ENCODE measurements at regions not wholly inside any gene's neighbourhood (a gene's known extent, or its start where the extent isn't known, plus 50 kb on each side); places are given as distances from the start of the nearest gene placed in this dataset.

DNA sequence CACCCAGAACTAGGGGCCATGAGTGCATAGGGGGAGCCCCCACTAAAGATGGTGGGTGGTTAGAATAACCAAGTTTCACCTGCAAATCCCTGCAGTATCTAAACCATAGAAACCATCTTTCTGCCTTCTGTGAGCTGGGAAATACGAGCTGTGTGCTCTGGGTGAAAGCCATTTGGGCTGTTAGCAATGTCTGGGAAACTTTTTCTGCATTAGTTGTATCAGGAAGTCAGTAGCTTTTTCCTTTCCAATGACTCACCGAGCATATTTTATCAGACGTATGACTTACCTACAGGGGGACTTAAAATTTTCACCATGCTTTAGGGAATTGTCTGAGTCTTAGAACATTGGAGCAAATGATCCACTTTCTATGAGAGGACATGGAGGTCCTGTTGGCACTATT is 584.0 kb downstream of the QKI start:
- DNase-seq (ENCODE audit: extremely low read depth, insufficient read length) = no peak
- TF ChIP-seq, protein P1, sequence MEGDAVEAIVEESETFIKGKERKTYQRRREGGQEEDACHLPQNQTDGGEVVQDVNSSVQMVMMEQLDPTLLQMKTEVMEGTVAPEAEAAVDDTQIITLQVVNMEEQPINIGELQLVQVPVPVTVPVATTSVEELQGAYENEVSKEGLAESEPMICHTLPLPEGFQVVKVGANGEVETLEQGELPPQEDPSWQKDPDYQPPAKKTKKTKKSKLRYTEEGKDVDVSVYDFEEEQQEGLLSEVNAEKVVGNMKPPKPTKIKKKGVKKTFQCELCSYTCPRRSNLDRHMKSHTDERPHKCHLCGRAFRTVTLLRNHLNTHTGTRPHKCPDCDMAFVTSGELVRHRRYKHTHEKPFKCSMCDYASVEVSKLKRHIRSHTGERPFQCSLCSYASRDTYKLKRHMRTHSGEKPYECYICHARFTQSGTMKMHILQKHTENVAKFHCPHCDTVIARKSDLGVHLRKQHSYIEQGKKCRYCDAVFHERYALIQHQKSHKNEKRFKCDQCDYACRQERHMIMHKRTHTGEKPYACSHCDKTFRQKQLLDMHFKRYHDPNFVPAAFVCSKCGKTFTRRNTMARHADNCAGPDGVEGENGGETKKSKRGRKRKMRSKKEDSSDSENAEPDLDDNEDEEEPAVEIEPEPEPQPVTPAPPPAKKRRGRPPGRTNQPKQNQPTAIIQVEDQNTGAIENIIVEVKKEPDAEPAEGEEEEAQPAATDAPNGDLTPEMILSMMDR (IDR thresholded peaks at IDR 0.05; ENCODE audit: insufficient read depth, low read length, poor library complexity, severe bottlenecking) = no peak
- H3K4me3 ChIP-seq (replicated peaks; ENCODE audit: low read depth, low read length) = no peak overlapping the region

DNA sequence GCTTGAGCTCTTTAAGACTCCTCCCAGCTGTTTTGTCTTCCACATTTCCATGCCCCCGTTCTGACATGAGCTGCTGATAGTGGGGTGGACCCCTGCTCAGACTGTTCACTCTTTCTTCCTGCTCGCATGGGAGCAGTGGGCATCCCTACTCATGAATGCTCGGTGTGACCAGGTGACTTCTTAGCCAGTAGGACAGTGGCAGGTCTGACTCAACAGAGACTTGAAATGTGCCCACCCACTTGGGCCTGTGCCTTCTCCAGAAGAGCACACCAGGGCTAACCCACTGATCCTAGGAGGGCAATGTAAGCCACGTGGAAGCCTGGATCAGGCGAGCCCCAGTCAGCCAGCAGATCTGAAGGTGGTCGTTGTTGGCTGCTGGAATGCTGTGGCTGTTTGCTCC is 582.0 kb downstream of the QKI start:
- H3K36me3 ChIP-seq (ENCODE audit: control insufficient read depth, insufficient read depth, low read length) = no peaks in the 10 kb centered on the region
- H3K27me3 ChIP-seq (replicated peaks; ENCODE audit: control insufficient read depth, insufficient read depth, low read length) = no peaks in the 10 kb centered on the region
- TF ChIP-seq, protein P1 (IDR thresholded peaks at IDR 0.05; ENCODE audit: insufficient read depth, low read length, poor library complexity, severe bottlenecking) = no peak
- H3K4me3 ChIP-seq (replicated peaks; ENCODE audit: low read depth, low read length) = no peak overlapping the region
- no peak for DNase-seq (ENCODE audit: extremely low read depth, insufficient read length)

More for the DNA sequence above, 584.0 kb downstream of the QKI start:
- no peaks in the 10 kb centered on the region for H3K36me3 ChIP-seq (ENCODE audit: control insufficient read depth, insufficient read depth, low read length)
- H3K27me3 ChIP-seq (replicated peaks; ENCODE audit: control insufficient read depth, insufficient read depth, low read length) = no peaks in the 10 kb centered on the region

DNA sequence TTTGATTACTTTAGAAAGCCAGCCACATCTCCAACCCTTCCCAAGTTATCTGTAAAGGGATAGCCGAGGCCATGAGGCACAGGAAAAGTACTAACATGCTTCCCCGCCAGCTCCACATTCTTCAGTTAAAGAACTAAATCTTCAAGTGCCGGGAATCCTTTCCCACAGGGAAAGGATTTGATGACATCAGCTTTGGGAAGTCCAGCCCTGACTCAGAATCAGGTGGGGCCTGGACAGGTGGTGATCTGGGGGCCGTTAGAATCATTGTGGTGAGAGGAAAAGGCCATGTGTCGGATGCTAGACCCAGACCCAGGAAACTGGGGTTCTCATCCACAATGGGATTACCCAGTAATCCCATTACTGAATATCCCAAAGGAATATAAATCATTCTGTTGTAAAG is 580.0 kb downstream of the QKI start:
- Histone ChIP-seq H3K4me3 (replicated peaks; ENCODE audit: low read depth, low read length) (no peak overlapping the region), H3K27me3 (replicated peaks; ENCODE audit: control insufficient read depth, insufficient read depth, low read length) (no peaks in the 10 kb centered on the region), H3K36me3 (ENCODE audit: control insufficient read depth, insufficient read depth, low read length) (no peaks in the 10 kb centered on the region)
- TF ChIP-seq, protein P1 (IDR thresholded peaks at IDR 0.05; ENCODE audit: insufficient read depth, low read length, poor library complexity, severe bottlenecking) = no peak
- no peak for DNase-seq (ENCODE audit: extremely low read depth, insufficient read length)

DNA sequence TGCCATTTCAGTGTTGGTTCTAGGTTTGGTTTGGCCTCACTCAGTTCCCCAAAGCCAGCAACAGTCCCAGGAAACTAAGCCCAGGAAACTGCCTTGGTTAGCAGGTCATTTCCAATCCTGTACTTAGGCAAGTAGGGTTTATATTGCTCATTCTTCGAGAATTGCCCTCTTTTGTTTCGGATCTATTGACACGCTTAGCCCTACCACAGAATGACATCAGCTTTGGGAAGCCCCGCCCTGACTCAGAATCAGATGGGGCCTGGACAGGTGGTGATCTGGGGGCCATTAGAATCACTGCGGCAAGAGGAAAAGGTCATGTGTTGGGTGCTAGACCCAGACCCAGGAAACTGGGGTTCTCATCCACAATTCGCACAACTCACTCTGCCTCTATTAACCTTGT is 578.2 kb downstream of the QKI start:
- H3K36me3 ChIP-seq (ENCODE audit: control insufficient read depth, insufficient read depth, low read length) = no peaks in the 10 kb centered on the region
- no peak for DNase-seq (ENCODE audit: extremely low read depth, insufficient read length)
- TF ChIP-seq, protein P1 (IDR thresholded peaks at IDR 0.05; ENCODE audit: insufficient read depth, low read length, poor library complexity, severe bottlenecking) = no peak
- no peaks in the 10 kb centered on the region for H3K27me3 ChIP-seq (replicated peaks; ENCODE audit: control insufficient read depth, insufficient read depth, low read length)
- H3K4me3 ChIP-seq (replicated peaks; ENCODE audit: low read depth, low read length) = no peak overlapping the region

DNA sequence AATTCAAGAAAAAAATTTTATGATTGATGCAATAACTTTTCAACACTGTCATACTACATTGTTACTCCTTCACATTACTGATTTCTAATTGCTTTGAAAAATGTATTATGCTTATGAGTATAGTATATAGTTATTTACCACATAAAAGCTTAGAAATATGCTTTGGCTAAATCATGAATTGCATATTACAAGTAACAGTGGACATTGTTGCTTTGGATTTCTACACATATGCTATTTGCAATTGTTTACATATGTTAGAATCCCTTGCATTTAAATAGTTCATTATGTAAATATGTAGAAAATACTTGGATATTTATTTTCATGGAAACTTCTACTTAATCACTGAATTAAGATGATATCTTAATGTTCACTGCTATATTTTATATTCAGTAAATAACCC is 577.5 kb downstream of the QKI start:
- H3K4me3 ChIP-seq (replicated peaks; ENCODE audit: low read depth, low read length) = no peak overlapping the region
- TF ChIP-seq, protein P1 (IDR thresholded peaks at IDR 0.05; ENCODE audit: insufficient read depth, low read length, poor library complexity, severe bottlenecking) = no peak
- no peak for DNase-seq (ENCODE audit: extremely low read depth, insufficient read length)

DNA sequence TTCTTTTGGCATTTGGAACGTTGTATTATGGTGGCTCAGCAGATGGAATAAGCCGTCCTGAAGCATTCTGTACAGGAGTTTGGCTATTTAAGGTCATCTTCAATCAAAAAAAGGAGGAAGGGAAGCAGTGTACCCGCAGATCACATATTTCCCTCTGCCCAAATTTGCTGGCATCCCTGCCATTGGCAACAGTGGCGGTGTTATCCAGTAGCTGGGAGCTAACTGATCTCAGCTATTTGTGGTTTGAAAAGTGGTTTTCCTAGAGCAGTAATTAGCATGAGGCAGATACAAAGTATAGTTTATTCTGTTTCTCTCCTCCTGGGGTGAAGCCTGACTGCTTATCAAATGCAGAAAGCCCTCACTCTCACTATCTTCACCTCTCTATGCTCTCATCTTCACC is 576.8 kb downstream of the QKI start:
- DNase-seq (ENCODE audit: extremely low read depth, insufficient read length) = no peak
- H3K27me3 ChIP-seq (replicated peaks; ENCODE audit: control insufficient read depth, insufficient read depth, low read length) = no peaks in the 10 kb centered on the region
- TF ChIP-seq, protein P1 (IDR thresholded peaks at IDR 0.05; ENCODE audit: insufficient read depth, low read length, poor library complexity, severe bottlenecking) = no peak
- H3K36me3 ChIP-seq (ENCODE audit: control insufficient read depth, insufficient read depth, low read length) = no peaks in the 10 kb centered on the region
- H3K4me3 ChIP-seq (replicated peaks; ENCODE audit: low read depth, low read length) = no peak overlapping the region

More for the DNA sequence above, 577.5 kb downstream of the QKI start:
- H3K36me3 ChIP-seq (ENCODE audit: control insufficient read depth, insufficient read depth, low read length) = no peaks in the 10 kb centered on the region
- H3K27me3 ChIP-seq (replicated peaks; ENCODE audit: control insufficient read depth, insufficient read depth, low read length) = no peaks in the 10 kb centered on the region

Data from GM06990 (cell line).